GM18951 (cell line): ENCODE measurements at regions not wholly inside any gene's neighbourhood (a gene's known extent, or its start where the extent isn't known, plus 50 kb on each side); places are given as distances from the start of the nearest gene placed in this dataset.

Experiments
- POLR2A ChIP-seq: IDR thresholded peaks from 4 replicates; pipeline ENCODE4 v1.6.1; 2011; ENCODE audit warnings: mild to moderate bottlenecking; ENCODE audit not compliant: insufficient read length, insufficient read depth; ENCODE audit errors: extremely low read depth
- in situ Hi-C: fragments of 300-500 bp; cut with MboI; formaldehyde crosslinking; loops from one replicate; pipeline ENCODE4 v1.12.0; 2022; ENCODE audit warnings: low sequenced_read_pairs, mixed read lengths, inconsistent platforms; ENCODE audit not compliant: unreplicated experiment

- TF ChIP-seq POLR2A, result no peak
- in situ Hi-C loops, result no loop called here
These were observed 681.1 kb downstream of the MAT2B start for GRCh38 chr5:164186550-164186949.

GRCh38 chr5:164187785-164188184, 682.4 kb downstream of the MAT2B start:
- no peak for TF ChIP-seq POLR2A
- in situ Hi-C loops, result no loop called here

- no peak for TF ChIP-seq POLR2A
- in situ Hi-C loops, result no loop called here
These were observed 683.3 kb downstream of the MAT2B start for GRCh38 chr5:164188733-164189148.

GRCh38 chr5:164191240-164191639, 685.8 kb downstream of the MAT2B start:
- in situ Hi-C loops, result no loop called here
- TF ChIP-seq POLR2A, result no peak

GRCh38 chr5:164202338-164202737, 696.9 kb downstream of the MAT2B start:
- in situ Hi-C loops, result no loop called here
- no peak for TF ChIP-seq POLR2A

- no peak for TF ChIP-seq POLR2A
- in situ Hi-C loops, result no loop called here
These were observed 698.3 kb downstream of the MAT2B start for GRCh38 chr5:164203581-164204225.

- in situ Hi-C loops, result no loop called here
- TF ChIP-seq POLR2A, result no peak
These were observed 699.0 kb downstream of the MAT2B start for GRCh38 chr5:164204338-164204946.

- in situ Hi-C loops, result no loop called here
These were observed 700.8 kb downstream of the MAT2B start for GRCh38 chr5:164206196-164206595.

GRCh38 chr5:164207646-164208045, 702.2 kb downstream of the MAT2B start:
- TF ChIP-seq POLR2A, result no peak
- in situ Hi-C loops, result no loop called here

More at GRCh38 chr5:164206196-164206595, 700.8 kb downstream of the MAT2B start:
- no peak for TF ChIP-seq POLR2A

- TF ChIP-seq POLR2A, result no peak
- in situ Hi-C loops, result no loop called here
These were observed 705.1 kb downstream of the MAT2B start for GRCh38 chr5:164210491-164210890.

- in situ Hi-C loops, result no loop called here
- TF ChIP-seq POLR2A, result no peak
These were observed 709.3 kb downstream of the MAT2B start for GRCh38 chr5:164214698-164215097.

GRCh38 chr5:164217464-164217863, 712.0 kb downstream of the MAT2B start:
- in situ Hi-C loops, result no loop called here
- no peak for TF ChIP-seq POLR2A

GRCh38 chr5:164220522-164220921, 715.1 kb downstream of the MAT2B start:
- no peak for TF ChIP-seq POLR2A
- in situ Hi-C loops, result no loop called here

- no peak for TF ChIP-seq POLR2A
- in situ Hi-C loops, result no loop called here
These were observed 718.8 kb downstream of the MAT2B start for GRCh38 chr5:164224236-164224635.

- in situ Hi-C loops, result no loop called here
- TF ChIP-seq POLR2A, result no peak
These were observed 719.4 kb downstream of the MAT2B start for GRCh38 chr5:164224772-164225171.

- in situ Hi-C loops, result no loop called here
- TF ChIP-seq POLR2A, result no peak
These were observed 724.9 kb downstream of the MAT2B start for GRCh38 chr5:164230341-164230740.
